OCI-LY7 (cell line): ENCODE measurements at regions not wholly inside any gene's neighbourhood (a gene's known extent, or its start where the extent isn't known, plus 50 kb on each side); places are given as distances from the start of the nearest gene placed in this dataset.

Source experiments
- CTCF ChIP-seq: fragments of 200-600 bp; sonication (generic); conservative IDR thresholded peaks from 2 replicates; pipeline ENCODE4 v1.5.1; 2014; ENCODE audit warnings: mild to moderate bottlenecking, antibody characterized with exemption, low read length, moderate library complexity, mixed read lengths
- EZH2phosphoT487 ChIP-seq: fragments of 200-600 bp; sonication (generic); IDR thresholded peaks from 2 replicates; pipeline ENCODE4 v1.6.1; 2018; ENCODE audit warnings: low read depth, borderline replicate concordance, mild to moderate bottlenecking, mixed run types, antibody characterized with exemption, low read length, moderate library complexity, mixed read lengths

DNA sequence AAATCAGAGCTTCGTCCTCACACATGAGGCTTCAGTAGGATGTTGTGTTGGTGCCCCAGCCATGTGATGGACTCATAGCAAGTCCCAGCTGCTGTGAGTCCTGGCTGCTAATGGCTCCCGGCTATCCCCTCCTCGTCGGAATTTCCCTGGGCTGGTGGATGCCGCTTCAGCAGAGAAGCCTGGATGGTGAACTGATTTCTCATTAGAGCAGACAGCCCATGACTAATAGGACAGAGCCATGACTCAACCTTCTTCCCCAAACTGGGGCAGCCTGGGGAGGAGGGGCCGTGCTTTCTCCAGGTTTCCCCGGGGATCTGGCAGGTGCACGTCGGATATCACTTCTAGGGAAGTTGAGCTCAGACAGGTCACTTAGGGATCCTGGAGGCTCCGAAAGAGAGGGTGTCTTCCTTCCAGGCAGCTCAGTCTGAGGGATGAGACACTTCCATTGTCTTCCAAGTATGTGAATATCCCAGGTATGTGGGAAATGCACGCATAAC lies 112.7 kb downstream of the ASMT start:
- TF ChIP-seq CTCF (no peak), EZH2phosphoT487 (no peak)
